Right cardiac atrium (tissue), 5 donors: ENCODE measurements at regions not wholly inside any gene's neighbourhood (a gene's known extent, or its start where the extent isn't known, plus 50 kb on each side); places are given as distances from the start of the nearest gene placed in this dataset.

Experiments used
- ATAC-seq, 2 donors: fragments of 200-7000 bp; cut with Tn5 transposase; one replicate each; pipeline versions ENCODE4 v1.8.0 to v1.9.1; 2020; ENCODE audit warnings: moderate library complexity in 2 of 2, mild to moderate bottlenecking in 1 of 2
- DNase-seq, 3 donors: peaks; one replicate each; pipeline ENCODE4 v3.0.0-alpha.2; 2020
- H3K27ac ChIP-seq: one replicate; pipeline ENCODE4 v1.5.1; 2013; ENCODE audit warnings: mild to moderate bottlenecking, low read length, control low read depth, moderate library complexity
- H3K27me3 ChIP-seq: one replicate; pipeline ENCODE4 v1.6.1; 2013; ENCODE audit not compliant: control insufficient read depth, insufficient read depth
- H3K4me1 ChIP-seq: one replicate; pipeline ENCODE4 v1.6.1; 2013; ENCODE audit warnings: low read length; ENCODE audit not compliant: control insufficient read depth, insufficient read depth
- H3K4me3 ChIP-seq: one replicate; pipeline ENCODE4 v1.5.1; 2013; ENCODE audit warnings: low read length, control low read depth
- H3K9me3 ChIP-seq: one replicate; pipeline ENCODE4 v1.6.1; 2013; ENCODE audit warnings: low read length; ENCODE audit not compliant: control insufficient read depth
- WGBS: extraction: QIAGEN DNeasy Blood & Tissue Kit; methylation state at CpG from one replicate; pipeline ENCODE4 v1.1.7; 2013; 5-methylcytosine and 5-hydroxymethylcytosine counted together
- intact Hi-C, 4 donors: fragments of 100-400 bp; cut with DNase I; formaldehyde crosslinking; loops; one replicate each; pipeline versions ENCODE4 v1.11.0 to v1.14.0; 2022 to 2023
- donor health status: healthy with polysubstance abuse.
- donor health status: DM: no; HTN: yes; CAD: no.
- donor health status: DM: no; HTN: no; CAD: no.
- donor health status: DM: no; HTN: yes; CAD: no; lungs with severe emphysema.
- donor health status: DM: yes; HTN: yes; CAD: no.

- DNase-seq (no peak), ATAC-seq (no peak)
- no peaks in the 10 kb centered on the region for H3K4me1 ChIP-seq
- no peak overlapping the region for H3K4me3 ChIP-seq
- H3K27me3 ChIP-seq: no peaks in the 10 kb centered on the region
- no peaks in the 10 kb centered on the region for H3K9me3 ChIP-seq
- intact Hi-C loops: no loop called here
- no peak overlapping the region for H3K27ac ChIP-seq
- 73% methylated on average over 1 of the region's 1 CpG for WGBS
These were observed 73.8 kb upstream of the ATP1A1 start for GRCh38 chr1:116299248-116299647.

DNA sequence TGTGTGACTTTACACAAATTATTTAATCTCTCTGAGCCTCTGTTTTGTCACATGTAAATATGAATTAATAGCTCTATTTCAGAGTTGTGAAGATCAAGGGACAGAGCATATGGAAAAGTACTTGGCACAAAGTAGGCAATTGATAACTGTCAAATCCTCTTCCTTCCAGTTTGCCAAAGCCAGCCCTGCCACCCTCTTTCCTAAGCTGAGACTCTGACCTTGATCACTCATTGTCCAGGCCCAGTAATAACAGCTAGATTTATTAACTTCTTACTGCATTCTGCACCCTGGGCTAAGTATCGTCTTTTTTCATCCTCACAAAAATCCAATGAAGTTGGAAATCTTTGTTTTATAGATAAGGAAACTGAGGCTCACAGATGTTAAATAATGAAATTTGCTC, 70.8 kb upstream of the ATP1A1 start:
- ATAC-seq (no peak), DNase-seq (no peak)
- Histone ChIP-seq H3K4me1 (no peaks in the 10 kb centered on the region), H3K27ac (no peak overlapping the region), H3K9me3 (no peaks in the 10 kb centered on the region), H3K4me3 (no peak overlapping the region), H3K27me3 (no peaks in the 10 kb centered on the region)
- intact Hi-C loops: no loop called here
- WGBS: 94% methylated on average over 1 of the region's 1 CpG

DNA sequence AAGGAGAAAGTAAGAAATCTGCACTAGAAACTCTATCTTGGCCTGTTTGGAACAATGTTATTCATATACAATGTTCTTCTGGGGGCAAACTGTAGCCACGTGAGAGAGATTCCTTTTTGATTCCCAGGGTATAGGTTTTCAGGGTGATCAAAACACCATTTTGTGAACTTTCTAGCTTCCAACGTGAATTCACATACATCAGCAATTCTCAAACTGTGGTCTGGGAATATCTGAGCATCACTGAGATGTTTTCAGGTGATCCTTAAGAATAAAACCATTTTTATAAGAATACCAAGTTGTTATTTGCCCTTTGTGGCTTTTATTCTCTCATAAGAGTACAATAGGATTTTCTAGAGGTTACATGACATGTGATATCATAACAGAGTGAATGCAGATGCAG, 66.9 kb upstream of the ATP1A1 start:
- H3K9me3 ChIP-seq: no peaks in the 10 kb centered on the region
- no peak overlapping the region for H3K4me3 ChIP-seq
- H3K4me1 ChIP-seq: no peaks in the 10 kb centered on the region
- H3K27me3 ChIP-seq: no peaks in the 10 kb centered on the region
- H3K27ac ChIP-seq: no peak overlapping the region
- WGBS: 75% methylated on average over 2 of the region's 2 CpGs
- intact Hi-C loops: no loop called here
- no peak for DNase-seq
- ATAC-seq: no peak

DNA sequence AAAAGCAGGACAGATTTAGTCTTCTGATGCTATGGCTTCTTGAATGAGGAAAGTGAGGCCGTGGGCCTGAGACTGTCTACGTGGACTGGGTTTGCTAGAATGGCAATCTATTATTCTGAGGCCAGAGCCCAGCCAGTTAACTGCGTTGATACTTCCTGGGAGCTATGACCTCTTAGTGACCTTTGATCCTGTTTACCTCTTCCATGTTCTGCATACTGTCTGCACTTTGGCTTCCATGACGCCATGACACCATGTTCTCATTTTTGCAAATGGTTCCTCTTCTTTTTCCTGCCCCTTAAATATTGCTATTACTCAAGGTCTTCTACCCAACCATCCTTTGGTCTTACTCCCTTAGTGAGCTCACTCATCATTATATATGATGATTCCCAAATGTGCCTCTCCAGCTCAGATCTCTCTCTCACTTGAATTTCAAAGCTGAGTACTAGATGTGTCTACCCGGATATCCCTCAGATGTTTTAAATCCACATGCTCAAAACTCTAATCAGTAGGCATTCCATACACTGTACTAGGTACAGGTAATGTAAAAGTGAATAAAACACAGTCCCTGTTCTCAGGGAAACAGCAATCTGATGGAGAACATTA, 66.1 kb upstream of the ATP1A1 start:
- ATAC-seq: no peak
- no peaks in the 10 kb centered on the region for H3K4me1 ChIP-seq
- DNase-seq: no peak
- H3K4me3 ChIP-seq: no peak overlapping the region
- no peaks in the 10 kb centered on the region for H3K9me3 ChIP-seq
- H3K27me3 ChIP-seq: no peaks in the 10 kb centered on the region
- H3K27ac ChIP-seq: no peak overlapping the region
- intact Hi-C loops: no loop called here
- 82% methylated on average over 5 of the region's 5 CpGs for WGBS

GRCh38 chr1:116308276-116308675, 64.8 kb upstream of the ATP1A1 start:
- ATAC-seq: no peak
- intact Hi-C loops: no loop called here
- no peaks in the 10 kb centered on the region for H3K27me3 ChIP-seq
- H3K27ac ChIP-seq: no peak overlapping the region
- no peaks in the 10 kb centered on the region for H3K4me1 ChIP-seq
- no peak for DNase-seq
- no peak overlapping the region for H3K4me3 ChIP-seq
- H3K9me3 ChIP-seq: no peaks in the 10 kb centered on the region

DNA sequence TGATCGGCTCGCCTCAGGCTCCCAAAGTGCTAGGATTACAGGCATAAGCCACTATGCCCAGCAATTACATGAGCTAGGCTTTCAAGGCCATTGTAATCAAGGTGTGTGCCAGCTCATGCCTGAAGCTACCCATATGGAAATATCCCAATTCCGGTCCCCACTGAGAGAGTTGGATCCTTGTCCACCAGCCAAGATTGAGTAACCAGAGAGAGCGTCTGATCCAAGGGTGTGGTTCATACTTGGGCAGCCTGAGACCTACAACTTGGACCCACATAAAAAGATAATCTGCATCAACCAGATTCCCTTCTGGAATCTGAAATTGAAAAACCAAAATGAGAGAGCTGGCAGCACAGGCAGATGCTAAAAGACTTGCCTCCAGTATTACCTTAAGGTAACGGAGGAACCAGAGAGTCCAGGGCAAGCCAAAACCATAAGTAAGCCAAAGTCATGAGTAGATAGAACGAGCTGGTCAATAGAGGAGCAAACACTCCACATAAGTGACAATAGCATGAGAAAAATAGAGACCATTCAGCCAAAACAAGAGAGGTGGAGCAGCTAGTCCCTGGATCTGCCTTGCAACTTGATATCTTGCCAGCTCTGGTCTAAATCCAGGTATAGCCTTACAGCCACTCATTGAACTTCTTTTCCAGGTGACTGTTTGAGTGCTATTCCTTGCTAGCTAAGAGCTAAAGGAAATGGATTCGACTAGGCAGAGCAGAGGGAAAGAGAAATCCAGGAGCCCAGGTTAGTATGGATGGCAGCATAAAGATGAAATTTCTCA, 63.8 kb upstream of the ATP1A1 start:
- WGBS: 85% methylated on average over 7 of the region's 7 CpGs
- Histone ChIP-seq H3K27me3 (no peaks in the 10 kb centered on the region), H3K4me3 (no peak overlapping the region), H3K4me1 (no peaks in the 10 kb centered on the region), H3K9me3 (no peaks in the 10 kb centered on the region), H3K27ac (no peak overlapping the region)
- ATAC-seq (no peak), DNase-seq (no peak)
- intact Hi-C loops: no loop called here

GRCh38 chr1:116310180-116310579, 62.9 kb upstream of the ATP1A1 start:
- H3K27ac ChIP-seq: no peak overlapping the region
- H3K9me3 ChIP-seq: no peaks in the 10 kb centered on the region
- intact Hi-C loops: no loop called here
- WGBS: 44% methylated on average over 4 of the region's 4 CpGs
- DNase-seq (no peak), ATAC-seq (peak in 1 of 2 donors; percentile 25)
- H3K4me3 ChIP-seq: no peak overlapping the region
- no peaks in the 10 kb centered on the region for H3K4me1 ChIP-seq
- H3K27me3 ChIP-seq: no peaks in the 10 kb centered on the region

GRCh38 chr1:116311193-116311592, 61.9 kb upstream of the ATP1A1 start:
- H3K4me3 ChIP-seq: no peak overlapping the region
- H3K27me3 ChIP-seq: no peaks in the 10 kb centered on the region
- WGBS: 74% methylated on average over 9 of the region's 9 CpGs
- no peaks in the 10 kb centered on the region for H3K9me3 ChIP-seq
- ATAC-seq (no peak), DNase-seq (no peak)
- no peaks in the 10 kb centered on the region for H3K4me1 ChIP-seq
- no peak overlapping the region for H3K27ac ChIP-seq
- intact Hi-C loops: no loop called here

DNA sequence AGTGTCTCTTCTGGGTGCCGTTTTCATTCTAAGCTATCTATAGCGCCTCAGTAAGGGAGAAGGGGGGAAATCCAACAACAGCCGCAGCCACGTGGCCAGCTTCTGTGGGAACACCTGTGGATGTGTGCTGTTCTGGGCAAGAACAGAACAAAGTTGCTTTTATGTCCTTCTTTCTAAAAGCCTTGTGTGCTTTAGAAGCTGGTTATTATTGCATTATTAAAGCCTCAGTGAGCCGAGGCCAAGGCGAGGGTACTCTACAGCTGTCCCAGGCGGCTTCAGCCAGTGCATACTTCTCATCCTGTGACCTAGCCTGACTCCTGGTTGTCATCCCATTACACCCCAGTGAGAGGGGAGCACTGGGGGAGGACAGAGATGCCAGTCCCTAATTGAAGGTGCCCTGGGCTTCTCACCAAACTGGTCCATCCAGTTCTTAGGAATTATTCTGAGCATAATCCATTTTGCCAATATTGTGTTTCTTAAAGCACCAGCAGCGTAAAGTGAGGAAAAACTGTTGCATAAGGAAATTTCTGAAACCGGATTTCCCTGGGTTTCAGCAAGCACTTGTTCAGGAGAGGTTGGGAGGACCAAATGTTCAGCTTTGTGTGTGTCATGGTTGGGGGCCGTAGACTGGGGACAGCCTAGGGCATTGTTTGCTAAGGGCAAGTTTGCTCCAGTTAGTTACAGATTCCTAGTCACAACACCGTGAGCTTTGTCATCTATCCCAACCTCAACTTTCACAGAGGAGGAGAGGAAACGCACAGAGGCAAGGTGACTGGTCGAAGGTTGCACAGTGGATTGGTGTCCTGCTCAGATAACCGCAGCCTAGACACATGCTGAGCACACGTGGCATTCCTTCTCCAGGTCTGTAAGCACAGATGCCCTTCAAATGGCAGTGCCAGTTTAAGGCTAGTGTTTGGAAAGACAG, 61.0 kb upstream of the ATP1A1 start:
- Histone ChIP-seq H3K9me3 (no peaks in the 10 kb centered on the region), H3K4me3 (no peak overlapping the region), H3K4me1 (no peaks in the 10 kb centered on the region), H3K27me3 (no peaks in the 10 kb centered on the region), H3K27ac (no peak overlapping the region)
- intact Hi-C loops: no loop called here
- WGBS: 90% methylated on average over 15 of the region's 15 CpGs
- ATAC-seq (peak; percentile 41 to 48), DNase-seq (no peak)

DNA sequence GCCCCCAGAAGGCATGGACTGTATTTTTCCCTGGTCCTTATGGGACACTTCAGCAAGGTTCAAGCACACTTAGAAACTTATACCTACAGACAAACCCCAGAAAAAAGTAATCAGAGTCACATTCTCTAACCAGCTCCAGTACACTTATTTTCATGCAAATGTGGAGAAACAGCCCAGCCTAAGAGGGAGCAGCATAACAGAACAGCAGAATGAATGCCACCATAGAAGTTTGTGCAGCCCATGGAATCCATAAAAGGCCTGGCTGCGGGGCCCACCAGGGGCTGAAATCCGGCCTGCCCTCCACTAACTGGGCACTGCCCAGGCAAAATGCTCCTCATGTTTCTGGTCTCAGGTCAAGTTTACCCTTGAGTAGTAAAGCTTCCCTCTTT, 60.4 kb upstream of the ATP1A1 start:
- no peak for ATAC-seq
- WGBS: 93% methylated on average over 2 of the region's 2 CpGs
- no peak for DNase-seq
- Histone ChIP-seq H3K4me3 (no peak overlapping the region), H3K9me3 (no peaks in the 10 kb centered on the region), H3K27ac (no peak overlapping the region), H3K4me1 (no peaks in the 10 kb centered on the region), H3K27me3 (no peaks in the 10 kb centered on the region)
- intact Hi-C loops: no loop called here

DNA sequence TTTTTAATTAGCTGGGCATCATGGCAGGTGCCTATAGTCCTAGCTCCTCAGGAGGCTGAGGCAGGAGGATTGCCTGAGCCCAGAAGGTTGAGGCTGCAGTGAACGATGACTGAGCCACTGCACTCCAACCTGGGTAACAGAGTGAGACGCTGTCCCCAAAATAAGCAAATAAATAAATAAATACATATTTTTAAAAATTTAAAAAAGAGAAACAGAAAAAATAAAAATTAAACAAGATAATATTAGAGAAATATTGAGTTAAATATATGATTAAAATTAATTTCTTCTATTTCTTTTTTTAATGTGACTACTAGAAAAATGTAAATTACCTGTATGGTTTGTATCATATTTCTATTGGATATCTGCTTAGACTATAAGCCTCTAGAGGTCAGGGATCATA, 59.3 kb upstream of the ATP1A1 start:
- Histone ChIP-seq H3K4me3 (no peak overlapping the region), H3K27me3 (no peaks in the 10 kb centered on the region), H3K9me3 (no peaks in the 10 kb centered on the region), H3K27ac (no peak overlapping the region), H3K4me1 (no peaks in the 10 kb centered on the region)
- intact Hi-C loops: no loop called here
- ATAC-seq (no peak), DNase-seq (no peak)
- 93% methylated on average over 2 of the region's 2 CpGs for WGBS
